SU-DHL-6 (cell line): ENCODE measurements at regions not wholly inside any gene's neighbourhood (a gene's known extent, or its start where the extent isn't known, plus 50 kb on each side); places are given as distances from the start of the nearest gene placed in this dataset.

Source experiments
- EZH2phosphoT487 ChIP-seq: fragments of 200-600 bp; sonication (generic), shearing (Covaris generic); conservative IDR thresholded peaks from 2 replicates; pipeline ENCODE4 v1.6.1; 2018; ENCODE audit warnings: mild to moderate bottlenecking, antibody characterized with exemption, low read length, moderate library complexity, mixed read lengths
- TF ChIP-seq, protein P1 (sequence below): fragments of 200-600 bp; sonication (generic); IDR thresholded peaks from one replicate; pipeline ENCODE4 v1.5.1; 2017; ENCODE audit warnings: antibody characterized with exemption, mild to moderate bottlenecking, low read length, moderate library complexity; ENCODE audit not compliant: insufficient read depth, poor library complexity, severe bottlenecking

DNA sequence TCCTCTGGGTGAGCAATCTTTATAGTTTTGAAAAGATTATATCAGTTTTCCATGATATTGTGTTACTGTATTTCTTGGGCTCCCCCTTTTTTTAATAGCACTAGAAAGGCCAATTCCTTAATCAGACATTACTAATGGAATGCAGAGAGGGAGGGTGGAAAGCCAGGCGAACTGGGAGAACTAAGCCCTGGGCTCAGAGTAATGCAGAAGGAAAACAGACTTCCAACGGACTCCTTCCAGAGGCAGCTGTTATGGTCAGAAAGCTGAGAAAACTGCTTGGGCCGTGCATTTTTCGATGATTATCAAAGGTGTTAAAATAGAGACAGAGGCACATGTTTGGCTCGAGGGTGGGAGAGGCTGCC, 206.3 kb downstream of the FOXD2 start:
- TF ChIP-seq, protein P1, sequence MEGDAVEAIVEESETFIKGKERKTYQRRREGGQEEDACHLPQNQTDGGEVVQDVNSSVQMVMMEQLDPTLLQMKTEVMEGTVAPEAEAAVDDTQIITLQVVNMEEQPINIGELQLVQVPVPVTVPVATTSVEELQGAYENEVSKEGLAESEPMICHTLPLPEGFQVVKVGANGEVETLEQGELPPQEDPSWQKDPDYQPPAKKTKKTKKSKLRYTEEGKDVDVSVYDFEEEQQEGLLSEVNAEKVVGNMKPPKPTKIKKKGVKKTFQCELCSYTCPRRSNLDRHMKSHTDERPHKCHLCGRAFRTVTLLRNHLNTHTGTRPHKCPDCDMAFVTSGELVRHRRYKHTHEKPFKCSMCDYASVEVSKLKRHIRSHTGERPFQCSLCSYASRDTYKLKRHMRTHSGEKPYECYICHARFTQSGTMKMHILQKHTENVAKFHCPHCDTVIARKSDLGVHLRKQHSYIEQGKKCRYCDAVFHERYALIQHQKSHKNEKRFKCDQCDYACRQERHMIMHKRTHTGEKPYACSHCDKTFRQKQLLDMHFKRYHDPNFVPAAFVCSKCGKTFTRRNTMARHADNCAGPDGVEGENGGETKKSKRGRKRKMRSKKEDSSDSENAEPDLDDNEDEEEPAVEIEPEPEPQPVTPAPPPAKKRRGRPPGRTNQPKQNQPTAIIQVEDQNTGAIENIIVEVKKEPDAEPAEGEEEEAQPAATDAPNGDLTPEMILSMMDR, result no peak
- no peak for TF ChIP-seq EZH2phosphoT487
